ENCODE measurements at regions not wholly inside any gene's neighbourhood (a gene's known extent, or its start where the extent isn't known, plus 50 kb on each side); places are given as distances from the start of the nearest gene placed in this dataset.
"Not testable (repeated sequence)": the region's sequence is repeated elsewhere in the genome, so short reads cannot be mapped to it uniquely, and the experiment has no call there.

DNA sequence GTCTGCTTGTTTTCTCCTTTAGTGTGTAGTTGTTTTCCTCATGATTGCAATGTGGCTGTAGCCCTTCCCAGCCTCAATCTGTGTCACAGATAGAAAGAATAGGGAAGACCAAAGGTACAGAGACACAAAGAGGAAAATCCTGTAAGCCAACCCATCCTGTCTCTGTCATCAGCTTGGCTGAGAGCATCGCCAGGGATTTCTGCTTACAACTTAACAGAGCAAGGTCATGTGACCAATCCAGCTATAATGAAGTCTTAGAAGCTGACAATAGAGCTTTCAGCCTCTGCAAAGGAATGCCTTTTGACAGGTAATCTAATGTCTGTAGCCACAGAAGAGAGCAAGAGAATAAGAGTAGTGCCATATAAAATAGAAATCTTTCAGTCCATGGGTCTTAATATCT is 1598.0 kb upstream of the AGA start:
- no peak for DNase-seq

DNA sequence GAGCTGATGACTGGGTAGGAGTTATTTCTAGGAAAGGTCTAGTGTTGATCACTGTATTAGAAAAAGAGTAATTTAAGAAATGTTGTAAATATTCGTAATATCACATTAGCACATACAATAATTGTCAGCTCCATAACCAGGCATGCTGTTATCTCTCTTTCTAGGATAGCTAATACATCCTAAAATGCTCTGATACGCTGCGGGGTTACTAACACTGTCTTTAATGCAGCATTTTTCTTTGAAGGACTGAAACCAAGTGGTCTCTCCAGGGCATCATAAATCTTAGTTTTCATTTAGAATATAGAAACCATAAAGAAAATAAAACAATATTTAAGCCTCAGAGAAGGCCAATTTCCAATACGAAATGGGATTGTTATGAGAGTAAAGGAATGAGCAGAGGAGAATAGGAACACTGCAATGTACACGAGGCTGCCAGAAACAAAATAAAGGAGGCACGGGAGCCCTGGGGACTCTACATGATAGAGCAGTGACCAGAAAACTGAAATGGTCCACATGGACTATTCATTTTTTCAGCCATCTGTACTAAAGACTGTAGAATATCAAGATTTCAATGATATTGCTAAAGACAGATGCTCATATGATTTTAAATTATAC is 1606.7 kb upstream of the AGA start:
- DNase-seq = no peak

DNA sequence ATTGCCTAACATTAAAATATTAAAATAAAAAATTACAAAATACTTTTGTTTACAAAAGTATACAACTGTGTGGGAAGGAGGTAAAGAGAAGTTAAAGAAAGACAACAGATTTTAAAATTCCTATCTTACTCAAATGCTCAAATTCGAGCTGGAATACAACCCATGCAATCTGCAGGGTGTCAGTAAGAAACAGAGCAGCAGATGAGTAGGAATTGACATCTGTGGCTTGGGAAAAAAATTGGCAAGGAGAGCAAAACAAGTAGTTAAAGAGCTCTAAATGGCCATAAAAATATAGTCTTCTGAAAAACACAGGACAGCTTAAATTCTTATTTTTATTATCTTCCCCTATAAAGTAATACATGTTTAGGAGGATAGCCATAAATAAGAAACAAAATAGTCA is 1609.0 kb upstream of the AGA start:
- no peak for DNase-seq

DNA sequence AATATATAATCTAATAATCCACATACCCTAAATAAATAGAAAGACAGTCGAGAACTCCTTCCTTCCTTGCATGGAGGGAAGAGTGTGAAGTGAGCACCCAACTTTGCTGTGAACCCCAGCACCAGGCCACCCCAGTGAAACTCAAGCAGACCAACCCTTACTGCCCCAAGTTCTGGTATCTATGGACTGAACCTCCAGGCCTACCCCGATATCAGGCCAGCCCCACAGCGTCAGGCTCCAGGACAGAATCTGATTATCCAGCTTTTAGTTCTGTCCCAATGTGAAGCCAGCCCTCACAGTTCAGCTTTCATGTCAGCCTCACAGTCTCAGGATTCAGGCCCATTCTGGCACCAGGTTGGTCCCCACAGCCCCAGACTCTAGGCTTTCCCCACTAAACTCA is 1617.2 kb upstream of the AGA start:
- no peak for DNase-seq

DNA sequence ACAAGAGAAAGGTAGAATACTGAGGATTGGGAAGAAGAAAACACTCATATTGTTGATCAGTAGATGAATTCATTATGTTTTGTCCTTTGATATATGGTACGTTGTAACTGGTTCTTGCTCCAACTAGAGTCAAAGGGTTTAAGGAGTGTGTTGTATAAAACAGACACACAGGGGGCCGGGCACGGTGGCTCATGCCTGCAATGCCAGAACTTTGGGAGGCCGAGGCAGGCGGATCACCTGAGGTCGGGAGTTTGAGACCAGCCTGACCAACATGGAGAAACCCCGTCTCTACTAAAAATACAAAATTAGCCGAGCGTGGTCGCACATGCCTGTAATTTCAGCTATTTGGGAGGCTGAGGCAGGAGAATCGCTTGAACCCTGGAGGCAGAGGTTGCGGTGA is 1624.0 kb upstream of the AGA start:
- DNase-seq = not testable (repeated sequence)

DNA sequence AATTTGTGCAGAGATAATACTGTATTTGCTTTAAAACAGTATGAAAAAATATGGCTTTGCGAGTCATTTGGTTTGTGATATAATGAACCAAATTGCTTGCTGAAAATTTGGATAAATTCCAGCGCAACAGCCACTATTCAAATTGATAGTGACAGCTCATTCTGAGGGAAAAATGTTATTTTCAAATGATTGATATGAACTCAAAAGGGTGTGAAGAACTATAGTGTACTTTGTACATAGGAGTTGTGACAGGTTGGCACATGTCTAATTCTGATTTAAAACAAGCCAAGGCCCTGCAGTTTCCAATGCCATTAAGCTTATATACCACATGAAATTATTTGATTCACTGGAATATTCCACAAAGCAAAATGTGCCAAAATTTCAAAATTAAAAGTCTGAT is 1628.9 kb upstream of the AGA start:
- no peak for DNase-seq

DNA sequence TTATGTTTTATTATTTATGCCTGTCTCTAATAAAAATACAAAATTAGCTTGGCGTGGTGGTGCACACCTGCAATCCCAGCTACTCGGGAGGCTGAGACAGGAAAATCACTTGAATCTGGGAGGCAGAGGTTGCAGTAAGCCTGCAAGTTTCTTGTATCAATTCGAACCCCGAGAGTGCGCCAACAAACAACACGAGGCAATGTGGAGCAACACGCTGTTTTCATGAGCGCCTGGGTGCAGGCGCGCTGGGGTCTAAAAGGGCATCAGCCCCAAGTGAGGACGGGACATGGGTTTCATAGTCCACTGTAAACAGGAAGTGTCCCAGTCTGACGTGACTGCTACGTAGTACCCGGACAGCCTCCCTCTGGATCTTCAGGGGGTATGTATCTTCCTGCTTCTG is 1634.6 kb upstream of the AGA start:
- DNase-seq = no peak

DNA sequence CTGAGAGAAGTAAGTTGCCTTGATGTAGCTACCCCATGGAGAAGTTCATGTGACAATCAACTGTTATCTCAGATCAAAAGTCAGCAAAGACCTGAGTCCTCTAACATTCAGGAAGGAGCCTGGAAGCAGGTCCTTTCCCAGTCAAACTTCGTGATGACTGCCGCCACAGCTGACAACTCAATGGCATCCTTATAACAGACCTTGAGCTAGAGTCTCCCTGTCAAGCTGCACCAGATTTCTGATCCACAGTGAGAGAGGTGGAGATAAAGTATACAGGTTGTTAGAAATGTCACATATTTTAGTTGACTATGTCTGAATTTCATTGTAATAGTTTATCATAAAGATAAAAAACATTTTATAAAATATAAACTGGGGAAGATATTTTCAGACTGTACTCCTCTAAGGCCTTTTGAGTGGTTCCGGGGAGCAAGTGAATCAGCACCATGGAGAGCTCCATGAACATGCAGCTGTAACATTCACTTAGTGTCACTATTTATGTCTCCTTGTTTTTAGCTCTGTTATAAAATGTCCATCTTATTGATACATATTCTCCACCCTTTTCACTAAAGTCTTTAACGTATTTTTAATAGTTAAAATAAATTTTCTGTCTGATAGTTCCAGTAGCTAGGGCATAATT is 1653.5 kb upstream of the AGA start:
- peak; percentile 70 for DNase-seq

DNA sequence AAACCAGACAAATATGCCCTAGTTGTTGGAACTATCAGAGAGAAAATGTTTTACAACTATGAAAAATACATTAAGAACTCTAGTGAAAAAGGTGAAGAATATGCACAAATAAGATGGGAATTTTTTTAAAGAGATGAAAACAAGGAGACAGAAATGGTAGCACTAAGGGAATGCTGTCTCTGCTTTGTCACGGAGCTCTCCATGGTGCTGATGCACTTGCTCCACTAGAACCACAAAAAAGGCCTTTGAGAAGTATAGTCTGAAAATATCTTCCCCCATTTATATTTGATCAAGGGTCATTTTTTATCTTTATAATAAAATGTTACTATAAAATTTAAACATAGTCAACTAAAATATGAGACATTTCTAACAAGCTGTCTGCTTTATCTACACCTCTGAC is 1655.5 kb upstream of the AGA start:
- peak; percentile 69 for DNase-seq

DNA sequence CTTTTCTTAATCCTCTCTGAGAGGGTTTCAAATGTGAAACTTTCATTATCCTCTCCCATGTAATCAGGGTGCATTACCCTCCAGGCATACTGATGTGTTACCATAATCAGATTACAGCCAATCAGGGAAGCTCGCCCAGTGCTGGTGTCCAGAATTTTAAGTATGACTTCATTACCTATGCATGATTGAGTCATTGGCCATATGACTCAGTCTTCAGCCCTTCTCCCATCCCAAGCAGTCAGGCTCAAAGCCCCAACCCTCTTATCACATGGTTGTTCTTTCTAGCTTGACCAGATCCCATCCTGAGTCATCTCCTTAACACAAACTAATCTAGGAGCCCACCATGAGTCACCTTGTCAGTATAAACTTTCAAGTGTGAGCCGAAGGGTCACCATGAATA is 1668.1 kb upstream of the AGA start:
- DNase-seq = peak; percentile 75

DNA sequence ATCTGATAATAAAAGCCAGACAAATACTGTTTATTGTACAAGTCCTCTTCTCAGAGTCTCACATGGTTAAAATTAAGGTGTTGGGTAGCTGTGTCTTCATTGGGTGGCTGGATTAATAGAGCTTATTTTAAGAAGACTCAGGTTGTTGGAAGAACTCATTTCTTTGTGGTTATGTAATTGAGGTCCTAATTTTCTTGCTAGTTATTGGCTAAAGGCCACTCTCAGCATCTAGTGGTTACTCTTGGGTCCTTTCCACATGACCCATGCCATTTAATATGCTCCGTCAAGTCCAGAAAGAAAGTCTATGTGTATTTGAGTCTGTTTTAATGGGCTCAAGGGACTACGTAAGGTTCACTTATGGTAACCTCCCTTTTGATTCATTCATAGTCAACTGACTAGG is 1668.6 kb upstream of the AGA start:
- no peak for DNase-seq

DNA sequence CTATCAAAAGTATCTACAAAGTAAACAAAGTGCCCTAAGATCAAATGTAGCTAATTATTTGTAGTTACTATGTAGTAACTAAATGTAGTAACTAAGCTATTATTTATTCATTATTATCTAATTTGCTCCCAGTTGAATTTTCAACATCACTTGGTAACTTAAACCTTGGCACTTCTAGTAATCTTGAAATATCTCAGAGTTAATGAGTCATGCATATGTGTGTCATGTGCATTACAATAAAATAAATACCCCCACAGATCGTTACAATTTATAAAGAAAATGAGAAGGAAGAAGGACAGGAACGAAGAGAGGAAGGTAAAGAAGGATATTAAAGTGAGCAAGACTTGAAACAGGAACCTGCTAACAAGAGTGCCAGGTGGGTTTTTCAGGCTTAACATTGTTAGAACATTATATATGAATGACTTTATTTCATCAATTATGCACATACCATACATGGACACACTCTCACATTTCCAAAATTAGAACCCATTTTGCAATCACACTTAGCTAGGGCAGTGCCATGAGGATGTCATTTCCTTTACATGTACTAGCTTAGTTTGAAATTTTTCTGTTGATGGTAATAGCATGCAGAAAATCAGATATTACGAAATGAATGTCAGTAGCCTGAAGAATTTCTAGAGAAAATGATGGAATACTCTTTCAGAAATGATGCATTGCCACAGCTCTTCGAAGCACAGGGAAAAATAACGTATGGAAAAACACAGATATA is 1670.4 kb upstream of the AGA start:
- no peak for DNase-seq

DNA sequence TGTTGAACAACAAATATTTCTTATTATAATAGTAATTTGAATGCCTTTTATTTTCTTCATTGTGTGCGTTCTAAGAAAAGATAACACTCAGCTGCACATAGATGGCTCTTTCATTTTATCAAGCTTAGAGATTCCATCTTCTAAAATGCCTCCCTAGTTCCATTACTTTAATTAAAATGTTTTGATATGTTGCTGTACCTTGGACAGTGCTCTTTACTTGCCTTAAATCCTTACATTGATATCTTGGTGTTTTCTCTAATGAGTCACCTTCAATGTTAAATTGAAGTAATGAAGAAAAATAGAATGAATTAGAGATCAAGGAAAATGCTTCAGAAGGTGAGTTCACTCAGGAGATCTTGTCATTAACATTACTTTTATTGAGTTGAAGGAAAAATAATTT is 1672.4 kb upstream of the AGA start:
- no peak for DNase-seq

DNA sequence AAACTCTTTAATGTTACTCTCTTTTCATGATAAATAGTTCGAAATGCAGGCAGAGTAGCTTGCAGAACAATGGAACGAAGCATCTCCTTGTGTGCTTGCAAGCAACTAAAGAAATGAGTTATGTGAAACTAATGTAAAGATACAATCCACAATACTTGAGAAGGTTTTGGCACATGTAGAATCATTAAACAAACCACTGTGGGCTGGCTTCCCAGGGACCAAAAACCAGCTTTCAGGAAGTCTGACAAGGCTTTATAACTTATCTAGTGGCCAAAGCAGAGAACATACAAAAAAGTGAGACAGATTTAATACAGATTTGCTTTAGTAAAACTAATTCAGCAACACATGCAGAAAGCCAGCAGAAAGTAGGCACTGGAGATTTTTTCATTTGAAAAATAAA is 1673.8 kb upstream of the AGA start:
- DNase-seq = no peak

DNA sequence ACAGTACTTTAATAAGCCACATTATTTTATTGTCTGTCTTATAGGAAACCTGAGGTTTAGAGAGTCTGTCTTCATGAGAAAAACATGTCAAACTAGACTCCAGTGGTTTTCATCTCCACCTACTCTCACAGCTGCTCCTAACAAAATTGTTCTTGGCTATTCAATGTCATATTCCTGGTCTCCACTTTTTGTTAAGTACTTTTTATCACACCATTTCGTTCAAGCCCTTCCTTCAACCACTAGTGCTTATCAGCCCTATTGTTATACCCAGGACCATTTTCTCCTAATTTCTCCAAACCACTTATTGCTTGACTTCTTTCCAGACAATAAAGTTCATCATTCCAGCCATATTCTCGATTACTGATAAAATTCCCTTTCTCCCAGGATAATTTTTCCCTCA is 1674.3 kb upstream of the AGA start:
- no peak for DNase-seq

DNA sequence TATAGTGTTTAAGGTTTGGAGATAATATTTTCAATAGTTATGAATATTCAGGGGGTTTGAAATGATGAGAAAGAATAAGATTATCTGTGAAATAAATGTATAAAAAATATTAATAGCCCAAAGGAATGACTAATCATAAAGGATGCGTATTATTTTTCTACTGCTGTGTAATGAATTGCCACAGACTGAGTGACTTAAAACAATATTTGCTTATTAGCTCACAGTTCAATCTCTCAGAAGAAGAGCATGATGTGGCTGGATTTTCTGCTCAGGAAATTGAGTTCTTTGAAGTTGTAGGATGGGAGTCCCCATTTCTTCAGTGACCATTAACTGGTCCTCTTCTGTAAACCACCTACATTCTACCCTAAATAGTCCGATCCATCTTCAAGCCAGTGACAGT is 1680.8 kb upstream of the AGA start:
- DNase-seq = no peak

DNA sequence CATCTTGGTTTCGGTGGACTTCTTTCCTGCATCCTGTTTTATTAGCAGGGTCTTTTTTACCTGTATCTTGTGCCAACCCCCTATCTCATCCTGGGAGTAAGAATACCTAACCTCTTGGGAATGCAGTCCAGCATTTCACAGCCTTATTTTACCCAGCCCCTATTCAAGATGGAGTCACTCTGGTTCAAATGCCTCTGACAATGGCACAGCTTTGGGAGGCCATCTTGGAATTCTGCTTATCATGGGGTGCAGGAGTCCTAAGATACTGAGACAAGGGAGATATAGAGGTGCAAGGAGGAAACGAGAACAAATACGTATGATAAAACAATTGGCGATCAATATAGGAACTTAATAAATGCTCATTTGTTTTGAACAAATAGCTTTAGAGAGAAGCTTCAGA is 1682.2 kb upstream of the AGA start:
- DNase-seq = no peak

DNA sequence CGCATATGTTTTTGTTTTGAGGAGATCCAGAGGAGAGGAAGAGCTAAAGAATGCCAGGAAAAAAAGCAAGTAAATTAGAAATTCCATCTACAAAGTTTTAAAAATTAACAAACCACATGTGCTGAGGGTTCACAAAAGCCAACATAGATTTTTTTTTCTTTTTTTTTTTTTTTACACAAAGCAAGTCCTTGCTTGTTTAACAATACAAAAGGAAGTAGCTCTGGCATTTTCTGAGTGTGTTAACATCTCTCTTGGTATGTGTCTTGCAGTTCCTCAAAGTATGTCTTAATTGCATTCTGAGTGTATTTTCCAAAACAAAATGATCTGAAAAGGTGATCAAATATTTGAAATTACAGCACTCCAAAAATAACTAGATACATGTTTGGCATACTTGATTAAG is 1682.7 kb upstream of the AGA start:
- peak; percentile 49 for DNase-seq

DNA sequence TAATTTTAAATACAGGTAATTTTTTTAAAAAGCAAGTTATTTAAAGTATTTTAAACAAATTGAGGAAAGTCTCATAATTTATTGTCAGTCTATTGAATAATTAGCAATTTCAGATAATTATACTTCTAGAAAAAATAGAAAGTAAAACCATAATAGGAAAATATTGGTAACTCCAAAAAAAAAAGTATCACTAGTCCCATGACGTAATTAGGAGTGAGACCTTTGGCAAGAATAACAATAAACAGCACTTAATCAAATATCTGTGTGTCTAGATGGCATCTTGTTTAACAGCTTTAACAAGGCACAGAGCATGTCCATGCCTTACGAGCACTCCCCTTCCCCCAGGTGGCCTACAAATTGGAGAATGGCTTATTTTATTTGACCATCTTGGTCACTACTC is 1683.6 kb upstream of the AGA start:
- no peak for DNase-seq

DNA sequence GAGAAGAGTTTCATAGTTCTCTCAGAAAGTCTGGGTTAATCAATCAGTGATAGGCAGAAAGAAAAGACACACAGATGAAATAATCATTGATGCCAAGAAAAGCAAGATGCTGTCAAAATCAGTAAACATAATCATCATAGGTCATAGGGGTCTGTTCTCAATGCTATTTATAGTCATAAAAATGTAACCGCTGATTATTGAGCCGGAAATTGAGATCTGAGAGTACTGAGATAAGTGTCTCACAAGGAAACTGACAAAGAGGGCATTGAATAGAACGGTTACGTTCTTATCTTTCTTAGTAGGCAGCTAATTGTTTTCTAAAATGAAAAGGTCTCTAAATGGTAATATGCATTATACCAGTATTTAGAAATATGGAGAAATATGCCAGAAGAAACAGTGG is 1686.1 kb upstream of the AGA start:
- no peak for DNase-seq

DNA sequence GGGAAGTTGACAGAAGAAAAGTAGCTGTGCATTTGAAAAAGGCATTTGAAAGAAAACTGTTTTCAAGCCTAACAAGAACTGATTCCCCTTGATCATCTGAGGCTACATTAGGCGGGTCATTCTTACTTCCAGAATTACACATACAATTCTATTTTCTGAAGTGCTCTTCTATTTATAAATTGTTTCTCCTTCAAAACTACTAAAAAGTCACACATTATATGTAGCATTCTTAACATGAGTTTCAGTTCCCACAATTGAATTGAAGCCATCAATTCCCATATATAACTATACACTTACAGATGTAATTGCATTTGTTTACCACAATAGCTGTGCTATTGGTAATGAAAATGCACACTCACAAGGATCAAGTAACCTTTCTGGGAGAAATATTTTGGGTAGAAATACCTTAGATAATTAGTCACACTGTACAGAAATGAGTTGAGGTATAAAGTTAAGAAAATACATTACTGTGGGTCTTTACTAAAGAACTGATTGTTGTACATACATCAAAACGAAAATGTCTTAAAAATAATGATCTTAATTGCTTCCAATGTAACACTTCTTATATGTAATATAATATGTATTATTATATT is 1688.0 kb upstream of the AGA start:
- no peak for DNase-seq

DNA sequence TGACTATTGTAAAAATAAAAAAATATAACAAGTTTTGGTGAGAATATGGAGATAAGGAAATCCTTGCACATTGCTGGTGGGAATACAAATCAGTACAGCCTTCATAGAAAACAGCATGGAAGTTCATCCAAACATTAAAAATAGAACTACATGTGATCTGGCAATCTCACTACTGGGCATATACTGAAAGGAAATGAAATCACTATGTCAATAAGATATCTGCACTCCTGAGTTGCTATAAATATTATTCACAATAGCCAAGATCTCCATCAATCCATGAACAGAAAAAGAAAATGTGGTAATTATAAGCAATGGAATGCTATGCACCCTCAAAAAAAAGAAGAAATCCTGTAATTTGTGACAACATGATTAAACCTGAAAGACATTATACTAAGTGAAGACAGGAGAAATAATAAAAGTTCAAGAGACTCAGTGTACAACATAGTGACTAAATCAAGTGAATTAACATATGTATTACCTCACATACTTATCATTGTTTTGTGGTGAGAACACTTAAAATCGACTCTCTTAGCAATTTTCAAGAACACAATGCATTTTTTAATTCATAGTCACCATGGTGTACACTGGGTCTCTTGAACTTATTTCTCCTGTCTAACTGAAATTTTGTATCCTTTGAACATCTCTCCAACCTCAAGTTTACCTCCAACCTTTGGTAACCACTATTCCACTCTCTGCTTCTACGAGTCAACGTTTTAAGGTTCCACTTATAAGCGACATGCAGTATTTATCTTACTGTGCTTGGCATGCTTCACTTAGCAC is 1703.7 kb upstream of the AGA start:
- DNase-seq = no peak

DNA sequence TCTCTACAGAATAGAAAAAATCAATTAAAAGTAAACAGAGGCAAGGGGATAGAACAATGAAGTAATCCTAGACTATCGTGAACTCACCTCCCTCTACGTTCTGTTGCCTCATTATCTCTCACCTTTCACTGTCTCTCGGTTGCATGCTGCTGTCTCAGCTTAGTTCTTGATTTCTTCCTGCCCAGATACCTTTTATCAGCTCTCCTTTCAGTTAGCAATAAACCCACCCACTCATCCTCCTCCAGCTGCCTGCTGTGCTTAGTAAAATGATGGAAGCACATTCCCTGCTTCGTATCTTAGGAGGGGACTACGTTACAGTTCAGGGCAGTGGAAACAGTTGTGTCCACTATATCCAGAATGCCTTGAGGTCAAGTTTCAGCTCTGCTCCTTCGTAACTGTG is 1709.5 kb upstream of the AGA start:
- no peak for DNase-seq

DNA sequence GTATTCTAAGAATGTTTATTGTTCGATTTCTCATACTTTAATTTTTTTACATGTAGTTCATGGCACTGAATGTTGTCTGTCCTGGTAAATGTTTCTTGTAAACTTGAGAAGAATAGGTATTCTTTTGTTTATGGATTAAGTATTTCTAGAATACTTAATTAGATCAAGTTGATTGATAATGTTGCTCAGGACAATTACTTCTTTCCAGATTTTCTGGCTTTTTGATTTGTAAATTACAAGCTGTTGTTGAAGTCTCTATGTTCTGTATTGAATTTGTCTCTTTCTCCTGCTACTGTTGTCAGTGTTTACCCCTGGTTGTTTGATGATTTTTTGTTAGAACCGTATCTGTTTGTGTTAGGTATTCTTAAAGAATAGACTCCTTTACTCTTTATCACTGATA is 1720.9 kb upstream of the AGA start:
- no peak for DNase-seq
